Caco-2 (cell line): ENCODE measurements at regions not wholly inside any gene's neighbourhood (a gene's known extent, or its start where the extent isn't known, plus 50 kb on each side); places are given as distances from the start of the nearest gene placed in this dataset.

ENCODE experiments used
- BruUV-seq: library from RNA; stranded (reverse); fragments of 400-500 nt; replicated peaks from 2 replicates; lab custom pipeline; 2021; lab: Mats Ljungman, UMichigan
- CTCF ChIA-PET: fragments of 300-600 bp; sonication (Branson Sonifier 250); formaldehyde crosslinking; loops from one replicate; lab custom pipeline; 2022; ENCODE audit warnings: antibody characterized with exemption; lab: Charles Lee
- POLR2A ChIA-PET: fragments of 300-600 bp; sonication (Branson Sonifier 250); formaldehyde crosslinking; loops from one replicate; lab custom pipeline; 2022; ENCODE audit warnings: antibody characterized with exemption; lab: Charles Lee
- DNase-seq, 2 experiments: peaks; one replicate each; pipeline versions ENCODE4 v3.0.0 to v3.0.0-alpha.2; 2020 to 2022
- H3K27me3 ChIP-seq: replicated peaks from 2 replicates; pipeline ENCODE4 v1.6.0; 2011; ENCODE audit warnings: low read length; ENCODE audit not compliant: control insufficient read depth, insufficient read depth
- H3K36me3 ChIP-seq: 2 replicates; pipeline ENCODE4 v1.5.1; 2011; ENCODE audit warnings: low read length; ENCODE audit not compliant: control insufficient read depth, insufficient read depth
- H3K4me1 ChIP-seq: fragments of 250-450 bp; sonication (Bioruptor Pico); 2 replicates; pipeline ENCODE4 v1.5.1; 2020; ENCODE audit warnings: mild to moderate bottlenecking
- H3K4me3 ChIP-seq: 2 replicates; pipeline ENCODE4 v1.5.1; 2011; ENCODE audit warnings: low read depth, mild to moderate bottlenecking, control low read depth, low read length
- H3K9me3 ChIP-seq: fragments of 250-450 bp; sonication (Bioruptor Pico); 2 replicates; pipeline ENCODE4 v1.5.1; 2020; ENCODE audit warnings: mild to moderate bottlenecking, moderate library complexity
- H3K27ac Mint-ChIP-seq: one replicate; pipeline ENCODE4 v1.8.0; 2022; ENCODE audit warnings: mixed read lengths; ENCODE audit not compliant: unreplicated experiment
- H3K27me3 Mint-ChIP-seq: one replicate; pipeline ENCODE4 v1.8.0; 2022; ENCODE audit warnings: mixed read lengths; ENCODE audit not compliant: insufficient read depth, unreplicated experiment
- H3K36me3 Mint-ChIP-seq: one replicate; pipeline ENCODE4 v1.8.0; 2022; ENCODE audit warnings: mild to moderate bottlenecking, mixed read lengths; ENCODE audit not compliant: insufficient read depth, unreplicated experiment
- H3K4me1 Mint-ChIP-seq: one replicate; pipeline ENCODE4 v1.8.0; 2022; ENCODE audit warnings: low read depth, mixed read lengths; ENCODE audit not compliant: unreplicated experiment
- H3K4me3 Mint-ChIP-seq: one replicate; pipeline ENCODE4 v1.8.0; 2022; ENCODE audit warnings: mild to moderate bottlenecking, moderate library complexity, mixed read lengths; ENCODE audit not compliant: unreplicated experiment
- H3K9me3 Mint-ChIP-seq: one replicate; pipeline ENCODE4 v1.8.0; 2022; ENCODE audit warnings: mixed read lengths; ENCODE audit not compliant: unreplicated experiment
- CTCF ChIP-seq, 2 experiments: fragments of 200-600 bp in 1 of 2; IDR thresholded peaks; 1 replicate in 1 of 2; 2 replicates in 1 of 2; pipeline versions ENCODE4 v1.5.1 to v1.8.0; 2011 to 2022; ENCODE audit warnings: antibody characterized with exemption in 1 of 2, control low read depth in 1 of 2, inconsistent platforms in 1 of 2, low read depth in 1 of 2, low read length in 1 of 2, mild to moderate bottlenecking in 1 of 2, moderate library complexity in 1 of 2; ENCODE audit not compliant: insufficient read depth in 1 of 2, severe bottlenecking in 1 of 2, unreplicated experiment in 1 of 2
- intact Hi-C: fragments of 100-400 bp; cut with micrococcal nuclease; formaldehyde crosslinking; loops from one replicate; pipeline ENCODE4 v1.10.0; 2022; ENCODE audit not compliant: unreplicated experiment

- H3K36me3 Mint-ChIP-seq: no peaks in the 10 kb centered on the region
- Histone ChIP-seq H3K27me3 (no peaks in the 10 kb centered on the region), H3K36me3 (no peaks in the 10 kb centered on the region), H3K9me3 (no peaks in the 10 kb centered on the region), H3K4me3 (no peak overlapping the region), H3K4me1 (peaks cover 22% of the 10 kb centered on the region)
- H3K27ac Mint-ChIP-seq: peak overlapping the region; percentile 77
- CTCF ChIA-PET: interaction anchor here (0.6 to 2.2 kb wide), 9 partner anchors 10 to 137 kb away, joined by 3 to 27 read pairs (median 5); no protein-coding TSS in a partner anchor
- H3K27me3 Mint-ChIP-seq: no peaks in the 10 kb centered on the region
- H3K9me3 Mint-ChIP-seq: no peaks in the 10 kb centered on the region
- TF ChIP-seq CTCF (IDR thresholded peaks at IDR 0.05; ENCODE audit: insufficient read depth in 1 of 2, low read depth in 1 of 2, low read length in 1 of 2, severe bottlenecking in 1 of 2, unreplicated experiment in 1 of 2): peak in 1 of 2 experiments; percentile 52
- H3K4me3 Mint-ChIP-seq: peak overlapping the region; percentile 50
- BruUV-seq: no TSS peak
- peaks cover 18% of the 10 kb centered on the region for H3K4me1 Mint-ChIP-seq
- intact Hi-C loops: loop anchor here (1.0 to 2.0 kb wide), 4 partner anchors 26 to 59 kb away; no protein-coding TSS in a partner anchor
- POLR2A ChIA-PET: interaction anchor here (1.0 kb wide), 2 partner anchors 26 to 27 kb away, joined by 3 to 4 read pairs; no protein-coding TSS in a partner anchor
- peak; percentile 88 to 93 for DNase-seq
Measured at GRCh38 chr1:39132505-39133339, 71.8 kb upstream of the MACF1 start.

GRCh38 chr1:39133340-39133684 lies 71.2 kb upstream of the MACF1 start:
- no peak for TF ChIP-seq CTCF (IDR thresholded peaks at IDR 0.05; ENCODE audit: insufficient read depth in 1 of 2, low read depth in 1 of 2, low read length in 1 of 2, severe bottlenecking in 1 of 2, unreplicated experiment in 1 of 2)
- no peaks in the 10 kb centered on the region for H3K9me3 Mint-ChIP-seq
- H3K27me3 ChIP-seq: no peaks in the 10 kb centered on the region
- no TSS peak for BruUV-seq
- no peak for DNase-seq
- H3K9me3 ChIP-seq: no peaks in the 10 kb centered on the region
- H3K27ac Mint-ChIP-seq: peak overlapping the region; percentile 77
- no peaks in the 10 kb centered on the region for H3K36me3 ChIP-seq
- H3K4me1 Mint-ChIP-seq: peaks cover 18% of the 10 kb centered on the region
- no peaks in the 10 kb centered on the region for H3K27me3 Mint-ChIP-seq
- ChIA-PET CTCF (interaction anchor here (0.6 to 2.2 kb wide), 9 partner anchors 9 to 136 kb away, joined by 3 to 27 read pairs (median 5); no protein-coding TSS in a partner anchor), POLR2A (interaction anchor here (1.0 kb wide), 2 partner anchors 25 to 27 kb away, joined by 3 to 4 read pairs; no protein-coding TSS in a partner anchor)
- H3K4me3 ChIP-seq: no peak overlapping the region
- peaks cover 22% of the 10 kb centered on the region for H3K4me1 ChIP-seq
- no peaks in the 10 kb centered on the region for H3K36me3 Mint-ChIP-seq
- H3K4me3 Mint-ChIP-seq: peak overlapping the region; percentile 50
- intact Hi-C loops: loop anchor here (1.0 to 2.0 kb wide), 4 partner anchors 25 to 58 kb away; no protein-coding TSS in a partner anchor

GRCh38 chr1:39134768-39135333 lies 69.6 kb upstream of the MACF1 start:
- ChIA-PET POLR2A (no interaction called here), CTCF (no interaction called here)
- H3K36me3 ChIP-seq: no peaks in the 10 kb centered on the region
- no peaks in the 10 kb centered on the region for H3K9me3 ChIP-seq
- no TSS peak for BruUV-seq
- TF ChIP-seq CTCF (IDR thresholded peaks at IDR 0.05; ENCODE audit: insufficient read depth in 1 of 2, low read depth in 1 of 2, low read length in 1 of 2, severe bottlenecking in 1 of 2, unreplicated experiment in 1 of 2): no peak
- no peak overlapping the region for H3K4me3 ChIP-seq
- H3K4me1 ChIP-seq: peaks cover 22% of the 10 kb centered on the region
- intact Hi-C loops: no loop called here
- DNase-seq: no peak
- Mint-ChIP-seq H3K27ac (no peak overlapping the region), H3K36me3 (no peaks in the 10 kb centered on the region), H3K9me3 (no peaks in the 10 kb centered on the region), H3K4me1 (peaks cover 8% of the 10 kb centered on the region), H3K27me3 (no peaks in the 10 kb centered on the region), H3K4me3 (no peak overlapping the region)
- H3K27me3 ChIP-seq: no peaks in the 10 kb centered on the region
